Psoas muscle (tissue), 7 donors: ENCODE measurements at regions not wholly inside any gene's neighbourhood (a gene's known extent, or its start where the extent isn't known, plus 50 kb on each side); places are given as distances from the start of the nearest gene placed in this dataset.

Experiments used
- ATAC-seq, 4 donors: fragments of 200-7000 bp; cut with Tn5 transposase; one replicate each; pipeline ENCODE4 v1.9.1; 2020; ENCODE audit warnings: moderate library complexity in 3 of 4, mild to moderate bottlenecking in 2 of 4
- DNase-seq, 2 donors: peaks; one replicate each; pipeline ENCODE4 v3.0.0-alpha.2; 2020
- H3K27ac ChIP-seq: fragments of 200-600 bp; one replicate; pipeline ENCODE4 v1.8.0; 2022
- H3K27me3 ChIP-seq, 3 donors: fragments of 200-600 bp in 1 of 3; one replicate each; pipeline versions ENCODE4 v1.6.1 to v1.8.0; 2013 to 2022; ENCODE audit warnings: low read length in 2 of 3, mild to moderate bottlenecking in 2 of 3, moderate library complexity in 1 of 3; ENCODE audit not compliant: insufficient read depth in 3 of 3
- H3K36me3 ChIP-seq, 2 donors: fragments of 200-600 bp in 1 of 2; one replicate each; pipeline versions ENCODE4 v1.6.1 to v1.8.0; 2013 to 2022; ENCODE audit warnings: low read depth in 1 of 2, mild to moderate bottlenecking in 1 of 2, moderate library complexity in 1 of 2; ENCODE audit not compliant: insufficient read depth in 1 of 2
- H3K4me1 ChIP-seq: fragments of 200-600 bp; one replicate; pipeline ENCODE4 v1.8.0; 2022
- H3K4me3 ChIP-seq: fragments of 200-600 bp; one replicate; pipeline ENCODE4 v1.8.0; 2022; ENCODE audit warnings: mild to moderate bottlenecking
- H3K9me3 ChIP-seq: fragments of 200-600 bp; one replicate; pipeline ENCODE4 v1.8.0; 2022
- WGBS, 3 donors: extraction: QIAGEN DNeasy Blood & Tissue Kit; methylation state at CpG; one replicate each; pipeline versions ENCODE4 v1.1.6 to v1.1.7; 2013; 5-methylcytosine and 5-hydroxymethylcytosine counted together
- intact Hi-C, 2 donors: fragments of 100-400 bp; cut with DNase I; formaldehyde crosslinking; loops; one replicate each; pipeline versions ENCODE4 v1.11.0 to v1.14.2; 2022
- TF ChIP-seq, protein P1 (sequence below): fragments of 200-600 bp; IDR thresholded peaks from one replicate; pipeline ENCODE4 v1.8.0; 2022; ENCODE audit warnings: antibody characterized with exemption
- donor health status: healthy with polysubstance abuse.
- donor health status: DM: no; HTN: no; CAD: no; lungs with moderate emphysema.
- donor health status: Bipolar disorder and iron deficiency.
- donor health status: healthy.
- donor health status: DM: yes; HTN: yes; CAD: no.
- donor health status: DM: no; HTN: no; CAD: no.
- donor health status: DM: yes; HTN: yes; CAD: no.

DNA sequence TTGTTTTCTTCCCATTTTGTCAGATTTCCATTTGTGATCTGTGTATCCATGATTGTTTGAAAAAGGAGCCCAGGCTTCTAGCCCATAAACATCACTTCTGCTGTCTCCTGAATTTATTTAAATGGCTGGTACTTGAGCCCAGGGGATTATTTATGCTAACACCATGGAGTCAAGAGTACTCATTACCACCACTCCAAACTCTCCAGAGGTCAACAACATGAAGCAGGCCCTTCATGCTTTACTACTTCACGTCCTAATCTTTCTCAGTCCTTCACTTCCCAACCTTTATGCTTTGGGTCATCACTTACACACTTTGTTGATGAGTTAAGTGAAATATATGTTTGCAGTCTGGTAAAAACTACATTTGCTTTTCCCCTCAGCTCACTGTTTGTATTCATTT, 247.8 kb downstream of the BMP2 start:
- no peaks in the 10 kb centered on the region for H3K36me3 ChIP-seq
- intact Hi-C loops = no loop called here
- TF ChIP-seq, protein P1, sequence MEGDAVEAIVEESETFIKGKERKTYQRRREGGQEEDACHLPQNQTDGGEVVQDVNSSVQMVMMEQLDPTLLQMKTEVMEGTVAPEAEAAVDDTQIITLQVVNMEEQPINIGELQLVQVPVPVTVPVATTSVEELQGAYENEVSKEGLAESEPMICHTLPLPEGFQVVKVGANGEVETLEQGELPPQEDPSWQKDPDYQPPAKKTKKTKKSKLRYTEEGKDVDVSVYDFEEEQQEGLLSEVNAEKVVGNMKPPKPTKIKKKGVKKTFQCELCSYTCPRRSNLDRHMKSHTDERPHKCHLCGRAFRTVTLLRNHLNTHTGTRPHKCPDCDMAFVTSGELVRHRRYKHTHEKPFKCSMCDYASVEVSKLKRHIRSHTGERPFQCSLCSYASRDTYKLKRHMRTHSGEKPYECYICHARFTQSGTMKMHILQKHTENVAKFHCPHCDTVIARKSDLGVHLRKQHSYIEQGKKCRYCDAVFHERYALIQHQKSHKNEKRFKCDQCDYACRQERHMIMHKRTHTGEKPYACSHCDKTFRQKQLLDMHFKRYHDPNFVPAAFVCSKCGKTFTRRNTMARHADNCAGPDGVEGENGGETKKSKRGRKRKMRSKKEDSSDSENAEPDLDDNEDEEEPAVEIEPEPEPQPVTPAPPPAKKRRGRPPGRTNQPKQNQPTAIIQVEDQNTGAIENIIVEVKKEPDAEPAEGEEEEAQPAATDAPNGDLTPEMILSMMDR = no peak
- ATAC-seq (no peak), DNase-seq (no peak)
- H3K27ac ChIP-seq = no peak overlapping the region
- no peaks in the 10 kb centered on the region for H3K9me3 ChIP-seq
- H3K4me3 ChIP-seq = no peak overlapping the region
- no peaks in the 10 kb centered on the region for H3K27me3 ChIP-seq
- no peaks in the 10 kb centered on the region for H3K4me1 ChIP-seq
- WGBS, 3 donors = 24 to 30% (median 24%) methylated on average over 1 of the region's 1 CpG

DNA sequence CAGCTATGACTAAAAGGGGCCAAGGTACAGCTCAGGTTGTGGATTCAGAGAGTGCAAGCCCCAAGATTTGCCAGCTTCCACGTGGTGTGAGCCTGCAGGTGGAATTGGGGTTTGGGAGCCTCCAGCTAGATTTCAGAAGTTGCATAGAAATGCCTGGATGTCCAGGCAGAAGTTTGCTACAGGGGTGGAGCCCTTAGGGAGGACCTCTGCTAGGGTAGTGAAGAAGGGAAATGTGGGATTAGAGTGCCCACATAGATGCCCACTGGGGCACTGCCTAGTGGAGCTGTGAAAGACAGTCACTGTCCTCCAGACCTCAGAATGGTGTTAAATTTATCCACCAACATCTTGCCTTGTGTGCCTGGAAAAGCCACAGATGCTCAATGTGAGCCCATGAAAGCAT, 255.1 kb downstream of the BMP2 start:
- no peak overlapping the region for H3K27ac ChIP-seq
- ATAC-seq = no peak
- intact Hi-C loops = no loop called here
- H3K4me3 ChIP-seq = no peak overlapping the region
- no peaks in the 10 kb centered on the region for H3K36me3 ChIP-seq
- H3K9me3 ChIP-seq = no peaks in the 10 kb centered on the region
- no peaks in the 10 kb centered on the region for H3K4me1 ChIP-seq
- DNase-seq = no peak
- H3K27me3 ChIP-seq = no peaks in the 10 kb centered on the region
- TF ChIP-seq, protein P1 = no peak
- 29 to 48% (median 38%) methylated on average over 1 of the region's 1 CpG for WGBS, 3 donors

DNA sequence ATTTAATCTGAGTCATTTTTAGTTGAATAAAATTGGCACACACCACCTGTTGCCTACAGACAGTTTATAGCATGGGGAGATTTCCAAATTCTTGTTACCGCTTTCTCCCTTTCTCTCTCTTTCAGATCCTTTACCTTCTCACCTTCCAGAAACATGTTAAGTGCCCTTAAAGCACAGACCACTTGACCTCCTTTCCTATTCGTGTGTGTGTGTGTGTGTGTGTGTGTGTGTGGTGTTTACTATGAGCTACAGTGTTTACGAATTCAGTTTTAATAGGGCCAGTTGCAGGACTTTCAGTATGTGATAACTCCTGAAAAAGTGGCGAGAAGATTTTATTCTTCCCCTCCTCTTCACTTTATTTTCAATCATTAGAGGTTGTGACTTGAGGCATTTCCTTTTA, 258.1 kb downstream of the BMP2 start:
- Histone ChIP-seq H3K4me1 (no peaks in the 10 kb centered on the region), H3K27ac (no peak overlapping the region), H3K36me3 (no peaks in the 10 kb centered on the region), H3K4me3 (no peak overlapping the region), H3K27me3 (no peaks in the 10 kb centered on the region), H3K9me3 (no peaks in the 10 kb centered on the region)
- 41 to 48% (median 42%) methylated on average over 4 of the region's 4 CpGs for WGBS, 3 donors
- DNase-seq (no peak), ATAC-seq (no peak)
- intact Hi-C loops = no loop called here
- TF ChIP-seq, protein P1 = no peak

DNA sequence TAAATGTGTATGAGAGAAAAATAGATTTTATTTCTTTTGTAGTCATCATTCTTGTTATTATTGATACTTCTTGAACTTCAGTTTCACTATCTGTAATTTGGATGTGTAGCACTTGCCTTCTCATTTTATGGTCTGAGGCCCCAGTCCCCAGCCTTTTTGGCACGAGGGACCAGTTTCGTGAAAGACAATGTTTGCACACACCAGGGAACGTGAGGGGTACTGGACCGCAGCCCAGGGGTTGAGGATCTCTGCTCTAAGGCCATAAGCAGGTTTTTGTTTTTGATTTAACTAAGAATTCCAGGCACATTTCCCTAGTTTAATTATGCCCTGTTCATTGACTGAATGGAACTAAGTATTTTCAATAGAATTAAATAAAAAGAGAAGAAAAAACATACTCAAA, 261.5 kb downstream of the BMP2 start:
- Histone ChIP-seq H3K9me3 (no peaks in the 10 kb centered on the region), H3K27me3 (no peaks in the 10 kb centered on the region)
- 46 to 73% (median 49%) methylated on average over 4 of the region's 4 CpGs for WGBS, 3 donors

DNA sequence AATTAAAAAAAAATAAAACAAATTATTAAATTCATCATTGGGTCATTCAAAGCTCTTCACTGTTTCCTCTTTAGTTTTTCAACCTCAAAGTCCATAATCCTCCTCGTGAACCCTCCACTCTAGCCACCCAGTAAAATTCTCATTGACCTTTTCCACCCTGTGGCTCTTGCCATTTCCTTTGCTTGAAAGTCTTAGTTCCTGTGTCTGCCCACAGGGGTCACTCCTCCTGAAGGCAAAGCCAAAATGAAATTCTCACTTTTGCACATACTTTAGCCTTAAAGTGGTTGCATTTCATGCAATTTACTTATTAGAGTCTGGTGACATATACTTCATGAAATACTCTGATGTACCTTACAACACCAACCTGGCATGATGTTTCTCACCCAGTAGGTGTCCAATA, 263.7 kb downstream of the BMP2 start:
- H3K4me1 ChIP-seq = no peaks in the 10 kb centered on the region
- TF ChIP-seq, protein P1 = no peak
- ATAC-seq = no peak
- H3K27ac ChIP-seq = no peak overlapping the region
- no peaks in the 10 kb centered on the region for H3K9me3 ChIP-seq
- intact Hi-C loops = no loop called here
- no peak for DNase-seq
- no peaks in the 10 kb centered on the region for H3K27me3 ChIP-seq
- WGBS, 3 donors = 15 to 23% (median 22%) methylated on average over 1 of the region's 1 CpG
- no peak overlapping the region for H3K4me3 ChIP-seq
- no peaks in the 10 kb centered on the region for H3K36me3 ChIP-seq

More for the DNA sequence above, 261.5 kb downstream of the BMP2 start:
- H3K36me3 ChIP-seq = no peaks in the 10 kb centered on the region
- no peak overlapping the region for H3K27ac ChIP-seq
- DNase-seq (no peak), ATAC-seq (no peak)
- no peaks in the 10 kb centered on the region for H3K4me1 ChIP-seq
- no peak overlapping the region for H3K4me3 ChIP-seq
- intact Hi-C loops = no loop called here
- TF ChIP-seq, protein P1 = no peak
